IPS-15b (cell line): ENCODE measurements at regions not wholly inside any gene's neighbourhood (a gene's known extent, or its start where the extent isn't known, plus 50 kb on each side); places are given as distances from the start of the nearest gene placed in this dataset.

Source experiments
- H3K27me3 ChIP-seq: one replicate; pipeline ENCODE4 v1.6.1; 2013; ENCODE audit warnings: low read length; ENCODE audit not compliant: control insufficient read depth, insufficient read depth
- H3K36me3 ChIP-seq: one replicate; pipeline ENCODE4 v1.6.1; 2013; ENCODE audit warnings: low read length; ENCODE audit not compliant: control insufficient read depth, insufficient read depth
- H3K4me1 ChIP-seq: one replicate; pipeline ENCODE4 v1.6.1; 2013; ENCODE audit warnings: mild to moderate bottlenecking, low read length; ENCODE audit not compliant: control insufficient read depth, insufficient read depth
- H3K4me3 ChIP-seq: one replicate; pipeline ENCODE4 v1.5.1; 2013; ENCODE audit warnings: low read depth, low read length
- H3K9ac ChIP-seq: one replicate; pipeline ENCODE4 v1.6.1; 2013; ENCODE audit warnings: low read depth, mild to moderate bottlenecking, low read length
- H3K9me3 ChIP-seq: one replicate; pipeline ENCODE4 v1.6.1; 2013; ENCODE audit warnings: mild to moderate bottlenecking, low read length; ENCODE audit not compliant: control insufficient read depth, insufficient read depth

DNA sequence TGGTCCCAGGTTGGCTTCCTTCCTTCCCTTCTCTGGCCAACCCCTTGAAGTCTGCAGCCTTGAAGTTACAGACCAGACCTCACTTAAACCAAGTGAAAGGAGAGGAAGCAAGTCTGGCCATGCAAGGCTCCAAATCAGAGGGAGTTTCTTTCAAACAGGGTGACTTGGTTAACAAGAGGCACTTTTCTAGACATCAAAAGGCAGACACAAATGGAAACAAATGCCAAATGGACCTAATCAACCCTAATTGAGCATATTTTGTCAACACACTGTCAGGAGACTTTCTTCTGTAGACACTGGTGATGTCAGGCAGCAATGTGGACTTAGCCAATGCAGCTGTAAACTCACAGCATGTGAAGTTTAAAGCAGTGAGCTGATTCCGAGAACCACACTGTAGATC, 282.7 kb upstream of the FZD8 start:
- peaks cover 8% of the 10 kb centered on the region for H3K4me1 ChIP-seq
- H3K36me3 ChIP-seq: no peaks in the 10 kb centered on the region
- no peaks in the 10 kb centered on the region for H3K9me3 ChIP-seq
- no peaks in the 10 kb centered on the region for H3K27me3 ChIP-seq
- H3K4me3 ChIP-seq: no peak overlapping the region
- H3K9ac ChIP-seq: no peak overlapping the region

- H3K4me1 ChIP-seq: peaks cover 8% of the 10 kb centered on the region
- no peak overlapping the region for H3K4me3 ChIP-seq
- no peaks in the 10 kb centered on the region for H3K36me3 ChIP-seq
- no peaks in the 10 kb centered on the region for H3K27me3 ChIP-seq
- H3K9ac ChIP-seq: no peak overlapping the region
- H3K9me3 ChIP-seq: no peaks in the 10 kb centered on the region
Observed at GRCh38 chr10:35922876-35923600, 280.9 kb upstream of the FZD8 start.

DNA sequence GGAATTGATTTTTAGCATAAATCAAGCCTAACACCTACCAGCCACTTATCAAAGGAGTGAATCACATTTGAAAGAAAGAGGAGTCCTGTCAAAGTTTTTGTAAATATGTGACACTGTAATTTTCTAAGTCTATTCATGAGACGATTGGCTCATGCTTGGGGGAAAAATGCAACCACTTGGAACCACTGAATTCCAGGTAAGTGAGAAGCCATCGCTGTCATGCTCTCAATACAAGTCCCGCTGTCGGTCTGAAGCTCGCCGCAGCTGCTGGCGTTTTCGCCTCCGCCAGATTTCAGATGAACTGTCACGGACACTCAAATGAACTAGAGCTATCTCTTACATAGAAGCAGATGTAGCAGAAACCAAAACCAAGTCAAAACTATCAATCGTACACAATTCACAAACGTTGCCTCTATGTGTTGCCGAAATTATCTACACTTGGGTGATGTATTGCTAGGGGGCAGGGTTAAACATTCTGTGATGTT, 279.8 kb upstream of the FZD8 start:
- H3K9me3 ChIP-seq: no peaks in the 10 kb centered on the region
- no peaks in the 10 kb centered on the region for H3K36me3 ChIP-seq
- H3K4me3 ChIP-seq: no peak overlapping the region
- H3K27me3 ChIP-seq: no peaks in the 10 kb centered on the region
- no peak overlapping the region for H3K9ac ChIP-seq
- H3K4me1 ChIP-seq: peaks cover 6% of the 10 kb centered on the region

GRCh38 chr10:35916791-35917190, 274.7 kb upstream of the FZD8 start:
- no peaks in the 10 kb centered on the region for H3K36me3 ChIP-seq
- no peak overlapping the region for H3K9ac ChIP-seq
- peaks cover 3% of the 10 kb centered on the region for H3K4me1 ChIP-seq
- no peaks in the 10 kb centered on the region for H3K9me3 ChIP-seq
- H3K27me3 ChIP-seq: no peaks in the 10 kb centered on the region
- H3K4me3 ChIP-seq: no peak overlapping the region

GRCh38 chr10:35913628-35914027, 271.5 kb upstream of the FZD8 start:
- Histone ChIP-seq H3K4me1 (peaks cover 12% of the 10 kb centered on the region), H3K36me3 (no peaks in the 10 kb centered on the region), H3K9ac (no peak overlapping the region), H3K9me3 (no peaks in the 10 kb centered on the region), H3K27me3 (no peaks in the 10 kb centered on the region), H3K4me3 (no peak overlapping the region)

- H3K4me1 ChIP-seq: peaks cover 14% of the 10 kb centered on the region
- no peaks in the 10 kb centered on the region for H3K36me3 ChIP-seq
- no peaks in the 10 kb centered on the region for H3K9me3 ChIP-seq
- H3K4me3 ChIP-seq: no peak overlapping the region
- H3K9ac ChIP-seq: no peak overlapping the region
- no peaks in the 10 kb centered on the region for H3K27me3 ChIP-seq
Observed at GRCh38 chr10:35912615-35913569, 270.8 kb upstream of the FZD8 start.

GRCh38 chr10:35911954-35912353, 269.9 kb upstream of the FZD8 start:
- Histone ChIP-seq H3K9ac (no peak overlapping the region), H3K36me3 (no peaks in the 10 kb centered on the region), H3K9me3 (no peaks in the 10 kb centered on the region), H3K27me3 (no peaks in the 10 kb centered on the region), H3K4me3 (no peak overlapping the region), H3K4me1 (peaks cover 14% of the 10 kb centered on the region)

DNA sequence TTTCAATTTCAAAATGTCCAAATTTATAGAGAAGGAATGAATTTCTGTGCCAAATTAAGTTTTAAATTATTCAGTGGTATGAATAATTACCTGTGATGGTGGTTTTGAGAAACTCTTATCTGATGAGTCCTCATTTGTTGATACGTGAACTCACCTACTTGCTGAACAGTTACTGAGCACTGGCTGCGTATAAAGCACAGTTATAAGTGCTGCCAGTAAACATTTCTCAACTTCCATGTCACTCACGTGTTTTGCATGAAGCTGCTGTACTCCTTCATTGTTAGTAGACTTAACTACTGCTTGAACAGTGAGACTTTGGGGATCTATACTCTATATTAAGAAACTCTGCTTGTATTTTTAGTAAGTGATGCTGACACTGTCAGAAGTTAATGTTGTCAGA, 269.1 kb upstream of the FZD8 start:
- Histone ChIP-seq H3K9ac (no peak overlapping the region), H3K4me3 (no peak overlapping the region), H3K4me1 (peaks cover 14% of the 10 kb centered on the region), H3K36me3 (no peaks in the 10 kb centered on the region), H3K27me3 (no peaks in the 10 kb centered on the region), H3K9me3 (no peaks in the 10 kb centered on the region)

DNA sequence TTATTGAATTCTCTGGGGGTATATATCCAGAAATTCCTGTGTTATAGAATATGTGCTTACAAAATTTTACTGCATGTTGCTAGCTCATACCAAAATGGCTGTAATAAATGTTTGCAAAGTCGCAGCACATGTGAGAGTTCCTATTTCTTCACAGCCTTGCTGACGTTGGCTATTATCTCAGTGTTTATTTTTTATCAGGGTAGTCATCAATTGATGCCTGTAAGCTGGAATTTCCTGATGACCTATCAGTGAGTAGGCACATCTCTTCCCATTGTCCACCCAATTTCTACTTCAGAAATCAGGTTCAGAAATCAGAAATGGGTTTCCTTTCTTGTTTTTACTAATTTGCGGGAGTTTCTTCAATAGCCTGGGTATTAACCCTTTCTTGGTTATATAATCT, 268.1 kb upstream of the FZD8 start:
- H3K27me3 ChIP-seq: no peaks in the 10 kb centered on the region
- H3K9me3 ChIP-seq: no peaks in the 10 kb centered on the region
- no peak overlapping the region for H3K9ac ChIP-seq
- H3K4me1 ChIP-seq: peaks cover 14% of the 10 kb centered on the region
- no peak overlapping the region for H3K4me3 ChIP-seq
- no peaks in the 10 kb centered on the region for H3K36me3 ChIP-seq

DNA sequence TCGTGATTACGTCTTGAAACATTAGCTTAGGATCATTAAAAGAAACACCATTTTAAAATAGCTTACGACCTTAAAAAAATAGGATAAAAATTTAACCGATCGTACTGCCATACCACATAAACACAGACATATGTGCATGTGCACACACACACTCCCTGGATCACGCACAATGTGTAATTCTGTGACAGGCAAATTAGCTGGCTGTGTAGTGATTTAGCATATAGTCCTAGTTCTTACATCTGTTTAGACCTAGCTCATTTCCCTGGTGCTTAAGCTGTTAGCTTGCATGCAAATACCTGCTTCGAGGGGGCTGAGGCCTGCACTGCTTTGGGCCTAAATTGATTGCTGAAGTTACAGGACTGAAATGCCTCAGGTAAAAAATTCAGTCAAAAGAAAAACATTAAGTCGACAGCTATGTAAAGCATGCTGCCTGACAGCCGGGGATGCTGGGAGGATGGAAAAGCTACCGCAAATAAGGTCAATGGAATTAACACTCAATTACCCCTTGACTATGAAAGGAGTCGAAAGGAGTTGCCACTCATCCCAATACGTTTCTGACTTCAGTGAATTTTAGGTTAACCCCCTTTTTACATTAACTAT, 267.1 kb upstream of the FZD8 start:
- H3K4me3 ChIP-seq: no peak overlapping the region
- no peaks in the 10 kb centered on the region for H3K9me3 ChIP-seq
- H3K4me1 ChIP-seq: peaks cover 14% of the 10 kb centered on the region
- no peaks in the 10 kb centered on the region for H3K27me3 ChIP-seq
- H3K9ac ChIP-seq: no peak overlapping the region
- H3K36me3 ChIP-seq: no peaks in the 10 kb centered on the region

- peaks cover 14% of the 10 kb centered on the region for H3K4me1 ChIP-seq
- H3K27me3 ChIP-seq: no peaks in the 10 kb centered on the region
- no peak overlapping the region for H3K9ac ChIP-seq
- H3K4me3 ChIP-seq: no peak overlapping the region
- H3K36me3 ChIP-seq: no peaks in the 10 kb centered on the region
- H3K9me3 ChIP-seq: no peaks in the 10 kb centered on the region
Observed at GRCh38 chr10:35908451-35908850, 266.4 kb upstream of the FZD8 start.
